H1 (cell line): ENCODE measurements at regions not wholly inside any gene's neighbourhood (a gene's known extent, or its start where the extent isn't known, plus 50 kb on each side); places are given as distances from the start of the nearest gene placed in this dataset.

Source experiments
- CTCF ChIA-PET: fragments of 300-600 bp; sonication (Branson Sonifier 250); formaldehyde crosslinking; loops from one replicate; lab custom pipeline; 2021; ENCODE audit not compliant: partially characterized antibody; lab: Charles Lee
- POLR2A ChIA-PET: fragments of 300-600 bp; sonication (Branson Sonifier 250); formaldehyde crosslinking; loops from one replicate; lab custom pipeline; 2021; ENCODE audit warnings: inconsistent platforms; ENCODE audit not compliant: partially characterized antibody; lab: Charles Lee
- DNase-seq, 2 experiments: peaks; one replicate each; pipeline versions ENCODE4 v3.0.0 to v3.0.0-alpha.2; 2010 to 2022; ENCODE audit warnings: low spot score in 2 of 2, low read depth in 1 of 2, mixed read lengths in 1 of 2
- FAIRE-seq: peaks from 2 replicates; lab custom pipeline; 2011; peaks lifted over from hg19 to GRCh38; lab: Jason Lieb, UNC
- H2AFZ ChIP-seq: 2 replicates; pipeline ENCODE4 v1.8.1; 2012; ENCODE audit warnings: low read length, inconsistent platforms
- H2AK5ac ChIP-seq: 2 replicates; pipeline ENCODE4 v1.6.1; 2013; ENCODE audit warnings: low read depth, low read length
- H2BK120ac ChIP-seq: replicated peaks from 2 replicates; pipeline ENCODE3; 2013; ENCODE audit warnings: low read depth, low read length, inconsistent platforms
- H2BK12ac ChIP-seq: 2 replicates; pipeline ENCODE4 v1.6.1; 2013; ENCODE audit warnings: low read depth, low read length
- H2BK15ac ChIP-seq: 2 replicates; pipeline ENCODE4 v1.6.1; 2013; ENCODE audit warnings: low read length
- H2BK20ac ChIP-seq: 2 replicates; pipeline ENCODE4 v1.6.1; 2013; ENCODE audit warnings: low read length
- H2BK5ac ChIP-seq: 2 replicates; pipeline ENCODE4 v1.6.1; 2013; ENCODE audit warnings: low read depth, low read length
- H3K14ac ChIP-seq: 2 replicates; pipeline ENCODE4 v1.6.1; 2013; ENCODE audit warnings: inconsistent platforms; ENCODE audit not compliant: insufficient read length
- H3K18ac ChIP-seq: 2 replicates; pipeline ENCODE4 v1.6.1; 2013; ENCODE audit warnings: low read length; ENCODE audit errors: extremely low read depth
- H3K23ac ChIP-seq: 2 replicates; pipeline ENCODE4 v1.6.1; 2013; ENCODE audit warnings: inconsistent platforms; ENCODE audit not compliant: insufficient read length
- H3K23me2 ChIP-seq: 2 replicates; pipeline ENCODE4 v1.6.1; 2013; ENCODE audit warnings: low read depth, low read length
- H3K27ac ChIP-seq: 2 replicates; pipeline ENCODE4 v1.6.1; 2011; ENCODE audit warnings: low read depth, low read length, inconsistent platforms
- H3K27me3 ChIP-seq, 4 experiments: replicated peaks in 1 of 4; 1 replicate in 1 of 4; 2 replicates in 3 of 4; pipeline versions ENCODE4 v1.6.1 to v1.8.1; 2011 to 2013; ENCODE audit warnings: low read length in 3 of 4, mild to moderate bottlenecking in 3 of 4, inconsistent platforms in 2 of 4, mixed read lengths in 2 of 4, moderate library complexity in 1 of 4; ENCODE audit not compliant: control insufficient read depth in 3 of 4, insufficient read depth in 3 of 4; ENCODE audit errors: extremely low read depth in 1 of 4
- H3K36me3 ChIP-seq, 4 experiments: 2 replicates each; pipeline versions ENCODE4 v1.6.1 to v1.8.1; 2011 to 2013; ENCODE audit warnings: mild to moderate bottlenecking in 4 of 4, low read length in 3 of 4, moderate library complexity in 2 of 4, control low read depth in 1 of 4, inconsistent platforms in 1 of 4; ENCODE audit not compliant: insufficient read depth in 4 of 4, control insufficient read depth in 2 of 4
- H3K4ac ChIP-seq: replicated peaks from 2 replicates; pipeline ENCODE3; 2013; ENCODE audit warnings: low read length, low read depth, mixed read lengths, inconsistent platforms; ENCODE audit not compliant: insufficient read length
- H3K4me1 ChIP-seq, 4 experiments: replicated peaks in 1 of 4; 1 replicate in 1 of 4; 2 replicates in 3 of 4; pipeline versions ENCODE4 v1.6.1 to v1.8.1; 2011 to 2013; ENCODE audit warnings: low read length in 3 of 4, inconsistent platforms in 2 of 4, mixed read lengths in 1 of 4; ENCODE audit not compliant: insufficient read depth in 4 of 4, control insufficient read depth in 3 of 4
- H3K4me2 ChIP-seq, 2 experiments: 2 replicates each; pipeline versions ENCODE4 v1.6.1 to v1.8.1; 2011 to 2013; ENCODE audit warnings: low read depth in 2 of 2, low read length in 2 of 2, control low read depth in 1 of 2, inconsistent platforms in 1 of 2, mild to moderate bottlenecking in 1 of 2; ENCODE audit not compliant: insufficient read depth in 1 of 2
- H3K4me3 ChIP-seq, 4 experiments: fragments of 200-600, 300-600 bp in 1 of 4; sonication (generic), shearing (Covaris generic), sonication (Bioruptor Twin) in 1 of 4; 2 replicates each; pipeline versions ENCODE4 v1.5.1 to v1.8.1; 2011 to 2016; ENCODE audit warnings: low read length in 4 of 4, low read depth in 3 of 4, control low read depth in 2 of 4, inconsistent platforms in 2 of 4, mild to moderate bottlenecking in 2 of 4, mixed read lengths in 1 of 4, moderate library complexity in 1 of 4; ENCODE audit not compliant: insufficient read depth in 2 of 4; ENCODE audit errors: extremely low read depth in 1 of 4
- H3K56ac ChIP-seq: replicated peaks from 2 replicates; pipeline ENCODE3; 2013; ENCODE audit warnings: low read depth, mild to moderate bottlenecking, mixed read lengths, low read length, inconsistent platforms; ENCODE audit not compliant: insufficient read length
- H3K79me1 ChIP-seq: 2 replicates; pipeline ENCODE4 v1.6.1; 2013; ENCODE audit warnings: low read depth, low read length, control low read depth
- H3K79me2 ChIP-seq, 2 experiments: 2 replicates each; pipeline versions ENCODE4 v1.6.1 to v1.8.1; 2012 to 2013; ENCODE audit warnings: low read length in 2 of 2, mild to moderate bottlenecking in 2 of 2, inconsistent platforms in 1 of 2; ENCODE audit not compliant: insufficient read depth in 2 of 2, control insufficient read depth in 1 of 2
- H3K9ac ChIP-seq, 4 experiments: replicated peaks in 1 of 4; 1 replicate in 1 of 4; 2 replicates in 3 of 4; pipeline versions ENCODE4 v1.6.1 to v1.8.1; 2011 to 2013; ENCODE audit warnings: low read depth in 3 of 4, low read length in 3 of 4, control low read depth in 2 of 4, mild to moderate bottlenecking in 2 of 4, moderate library complexity in 2 of 4, inconsistent platforms in 1 of 4; ENCODE audit errors: extremely low read depth in 1 of 4
- H3K9me3 ChIP-seq, 2 experiments: 2 replicates each; pipeline versions ENCODE4 v1.6.1 to v1.8.1; 2012 to 2013; ENCODE audit warnings: mild to moderate bottlenecking in 2 of 2, moderate library complexity in 2 of 2, control low read depth in 1 of 2, inconsistent platforms in 1 of 2, low read depth in 1 of 2, low read length in 1 of 2, mixed read lengths in 1 of 2; ENCODE audit not compliant: insufficient read depth in 2 of 2
- H4K20me1 ChIP-seq, 2 experiments: replicated peaks in 1 of 2; 2 replicates each; pipeline versions ENCODE3 to v1.8.1; 2011 to 2013; ENCODE audit warnings: inconsistent platforms in 2 of 2, low read length in 2 of 2, mild to moderate bottlenecking in 1 of 2; ENCODE audit not compliant: insufficient read depth in 2 of 2, control insufficient read depth in 1 of 2
- H4K5ac ChIP-seq: 2 replicates; pipeline ENCODE4 v1.6.1; 2013; ENCODE audit warnings: low read length, low read depth, mixed read lengths, inconsistent platforms; ENCODE audit not compliant: insufficient read length
- H4K8ac ChIP-seq: 2 replicates; pipeline ENCODE4 v1.8.0; 2013; ENCODE audit warnings: mild to moderate bottlenecking, moderate library complexity, low read length, inconsistent platforms; ENCODE audit not compliant: insufficient read depth; ENCODE audit errors: extremely low read depth
- H4K91ac ChIP-seq: replicated peaks from 2 replicates; pipeline ENCODE3; 2013; ENCODE audit warnings: low read length, mixed read lengths, inconsistent platforms; ENCODE audit not compliant: insufficient read length
- CEBPB ChIP-seq: IDR thresholded peaks from 2 replicates; pipeline ENCODE4 v1.6.1; 2012; ENCODE audit warnings: low read depth, low read length
- CHD1 ChIP-seq: IDR thresholded peaks from 2 replicates; pipeline ENCODE4 v1.6.1; 2012; ENCODE audit warnings: low read depth, low read length, improper control_type of control experiment
- CREB1 ChIP-seq: IDR thresholded peaks from 2 replicates; pipeline ENCODE4 v1.6.1; 2012; ENCODE audit warnings: inconsistent platforms
- GTF2F1 ChIP-seq: IDR thresholded peaks from 2 replicates; pipeline ENCODE4 v1.6.1; 2012; ENCODE audit warnings: low read depth, low read length, improper control_type of control experiment, borderline replicate concordance
- RAD21 ChIP-seq, 2 experiments: IDR thresholded peaks in 1 of 2; conservative IDR thresholded peaks in 1 of 2; 2 replicates each; pipeline ENCODE4 v1.6.1; 2011; ENCODE audit warnings: low read depth in 2 of 2, low read length in 2 of 2, improper control_type of control experiment in 1 of 2, inconsistent platforms in 1 of 2, mild to moderate bottlenecking in 1 of 2, moderate library complexity in 1 of 2
- RBBP5 ChIP-seq: IDR thresholded peaks from 2 replicates; pipeline ENCODE4 v1.7.1; 2012; ENCODE audit warnings: low read depth, mild to moderate bottlenecking, inconsistent platforms, low read length, moderate library complexity, borderline replicate concordance
- WGBS, 2 experiments: shearing (Covaris generic) in 1 of 2; methylation state at CpG; one replicate each; pipeline versions ENCODE4 v1.1.6 to v1.1.7; 2013 to 2015; ENCODE audit warnings: low lambda C conversion rate in 2 of 2, mixed read lengths in 2 of 2, inconsistent platforms in 1 of 2, low coverage in 1 of 2, missing lambda C conversion rate in 1 of 2; ENCODE audit not compliant: insufficient replicate concordance in 2 of 2, insufficient coverage in 1 of 2, insufficient read length in 1 of 2; ENCODE audit errors: extremely low coverage in 1 of 2, missing lambda C conversion rate in 1 of 2; 5-methylcytosine and 5-hydroxymethylcytosine counted together
- TF ChIP-seq, protein P1 (sequence below): IDR thresholded peaks from 2 replicates; pipeline ENCODE4 v1.6.1; 2011; ENCODE audit warnings: low read depth, mild to moderate bottlenecking, low read length; ENCODE audit not compliant: insufficient read depth

- no peaks in the 10 kb centered on the region for H3K36me3 ChIP-seq
- H4K91ac ChIP-seq, result no peak overlapping the region
- no peak overlapping the region for H3K4ac ChIP-seq
- no peak overlapping the region for H3K18ac ChIP-seq
- no peak overlapping the region for H3K9ac ChIP-seq
- FAIRE-seq, result no peak
- H3K23ac ChIP-seq, result no peak overlapping the region
- H2BK20ac ChIP-seq, result no peak overlapping the region
- no peak for DNase-seq
- no peaks in the 10 kb centered on the region for H3K27me3 ChIP-seq
- no peak overlapping the region for H2BK5ac ChIP-seq
- H3K4me3 ChIP-seq, result no peak overlapping the region
- no peaks in the 10 kb centered on the region for H3K79me2 ChIP-seq
- no peaks in the 10 kb centered on the region for H3K4me1 ChIP-seq
- no peaks in the 10 kb centered on the region; the same call in 1 of the 2 replicates for H3K23me2 ChIP-seq
- H3K27ac ChIP-seq, result no peak overlapping the region
- no peak overlapping the region for H2BK12ac ChIP-seq
- no peaks in the 10 kb centered on the region for H3K9me3 ChIP-seq
- H2BK120ac ChIP-seq, result no peak overlapping the region
- no peak overlapping the region for H4K5ac ChIP-seq
- no peaks in the 10 kb centered on the region for H4K20me1 ChIP-seq
- no peaks in the 10 kb centered on the region for H3K79me1 ChIP-seq
- H2AK5ac ChIP-seq, result no peak overlapping the region
- H2AFZ ChIP-seq, result no peak overlapping the region
- no peak overlapping the region for H3K56ac ChIP-seq
- H3K14ac ChIP-seq, result no peak overlapping the region
- H3K4me2 ChIP-seq, result no peak overlapping the region
- 90% methylated on average over 1 of the region's 1 CpG; no CpG with 5 or more reads in 1 of the 2 experiments for WGBS, 2 experiments
- CTCF ChIA-PET, result interaction anchor here (1.5 to 1.7 kb wide), 2 partner anchors 9 to 11 kb away, joined by 4 to 5 read pairs; no protein-coding TSS in a partner anchor
- TF ChIP-seq CREB1, result no peak
- TF ChIP-seq CEBPB, result no peak
- no peak for TF ChIP-seq GTF2F1
- TF ChIP-seq RBBP5, result no peak
- TF ChIP-seq CHD1, result no peak
- TF ChIP-seq RAD21 (IDR thresholded peaks at IDR 0.05 in 1 of 2, conservative IDR thresholded peaks at IDR 0.05 in 1 of 2; ENCODE audit: low read depth in 2 of 2, low read length in 2 of 2), result no peak
- TF ChIP-seq, protein P1, sequence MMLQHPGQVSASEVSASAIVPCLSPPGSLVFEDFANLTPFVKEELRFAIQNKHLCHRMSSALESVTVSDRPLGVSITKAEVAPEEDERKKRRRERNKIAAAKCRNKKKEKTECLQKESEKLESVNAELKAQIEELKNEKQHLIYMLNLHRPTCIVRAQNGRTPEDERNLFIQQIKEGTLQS, result no peak
- H2BK15ac ChIP-seq, result no peak overlapping the region
- POLR2A ChIA-PET, result interaction anchor here (1.4 kb wide), 1 partner anchor 11 kb away, joined by 4 read pairs; no protein-coding TSS in a partner anchor
- no peak overlapping the region for H4K8ac ChIP-seq
These were observed 186.2 kb upstream of the ZNF217 start for GRCh38 chr20:53779822-53780221.
